ENCODE measurements at regions not wholly inside any gene's neighbourhood (a gene's known extent, or its start where the extent isn't known, plus 50 kb on each side); places are given as distances from the start of the nearest gene placed in this dataset.
A peak's percentile ranks its signal among the peaks of the same experiment; 100 is the strongest.
"Not testable (repeated sequence)": the region's sequence is repeated elsewhere in the genome, so short reads cannot be mapped to it uniquely, and the experiment has no call there.

GRCh38 chr4:177494791-177495190 is 52.6 kb upstream of the AGA start:
- no peak for DNase-seq (ENCODE audit: low read depth)

- not testable (repeated sequence) for DNase-seq (ENCODE audit: low read depth)
Measured at GRCh38 chr4:177495626-177496025, 53.4 kb upstream of the AGA start.

GRCh38 chr4:177499537-177499936 is 57.3 kb upstream of the AGA start:
- no peak for DNase-seq (ENCODE audit: low read depth)

GRCh38 chr4:177505171-177505615 is 63.0 kb upstream of the AGA start:
- no peak for DNase-seq (ENCODE audit: low read depth)

- no peak for DNase-seq (ENCODE audit: low read depth)
Measured at GRCh38 chr4:177508662-177509061, 66.4 kb upstream of the AGA start.

- no peak for DNase-seq (ENCODE audit: low read depth)
Measured at GRCh38 chr4:177509226-177509745, 67.0 kb upstream of the AGA start.

GRCh38 chr4:177511611-177512010 is 69.4 kb upstream of the AGA start:
- no peak for DNase-seq (ENCODE audit: low read depth)

GRCh38 chr4:177512646-177513045 is 70.4 kb upstream of the AGA start:
- DNase-seq (ENCODE audit: low read depth): no peak

- DNase-seq (ENCODE audit: low read depth): no peak
Measured at GRCh38 chr4:177517862-177518261, 75.6 kb upstream of the AGA start.

GRCh38 chr4:177519481-177520260 is 77.4 kb upstream of the AGA start:
- DNase-seq (ENCODE audit: low read depth): peak; percentile 57

GRCh38 chr4:177528620-177529019 is 86.4 kb upstream of the AGA start:
- no peak for DNase-seq (ENCODE audit: low read depth)

GRCh38 chr4:177530561-177530960 is 88.3 kb upstream of the AGA start:
- no peak for DNase-seq (ENCODE audit: low read depth)

- DNase-seq (ENCODE audit: low read depth): no peak
Measured at GRCh38 chr4:177532358-177532757, 90.1 kb upstream of the AGA start.

GRCh38 chr4:177534841-177535240 is 92.6 kb upstream of the AGA start:
- DNase-seq (ENCODE audit: low read depth): not testable (repeated sequence)

- no peak for DNase-seq (ENCODE audit: low read depth)
Measured at GRCh38 chr4:177546745-177547144, 104.5 kb upstream of the AGA start.

- DNase-seq (ENCODE audit: low read depth): no peak
Measured at GRCh38 chr4:177547985-177548384, 105.7 kb upstream of the AGA start.

- DNase-seq (ENCODE audit: low read depth): peak; percentile 21
Measured at GRCh38 chr4:177555007-177555574, 112.9 kb upstream of the AGA start.

- DNase-seq (ENCODE audit: low read depth): no peak
Measured at GRCh38 chr4:177557416-177557815, 115.2 kb upstream of the AGA start.

GRCh38 chr4:177558995-177559394 is 116.8 kb upstream of the AGA start:
- no peak for DNase-seq (ENCODE audit: low read depth)

- no peak for DNase-seq (ENCODE audit: low read depth)
Measured at GRCh38 chr4:177562163-177562562, 119.9 kb upstream of the AGA start.

- no peak for DNase-seq (ENCODE audit: low read depth)
Measured at GRCh38 chr4:177562859-177563258, 120.6 kb upstream of the AGA start.

GRCh38 chr4:177566691-177567090 is 124.5 kb upstream of the AGA start:
- no peak for DNase-seq (ENCODE audit: low read depth)

- DNase-seq (ENCODE audit: low read depth): no peak
Measured at GRCh38 chr4:177568931-177569330, 126.7 kb upstream of the AGA start.

- no peak for DNase-seq (ENCODE audit: low read depth)
Measured at GRCh38 chr4:177569434-177569833, 127.2 kb upstream of the AGA start.

Measured in stromal cell of bone marrow (primary cell).